Dendritic cell treated with granulocyte-macrophage colony-stimulating factor and Interleukin-4, amounts not matched to agents 40 ng/mL and 50 ng/mL, for 4 days (primary cell): ENCODE measurements at regions not wholly inside any gene's neighbourhood (a gene's known extent, or its start where the extent isn't known, plus 50 kb on each side); places are given as distances from the start of the nearest gene placed in this dataset.

ENCODE experiments used
- H3K27ac Mint-ChIP-seq: one replicate; pipeline ENCODE4 v1.8.0; 2022; ENCODE audit warnings: mild to moderate bottlenecking, mixed read lengths
- H3K27me3 Mint-ChIP-seq: one replicate; pipeline ENCODE4 v1.8.0; 2022; ENCODE audit warnings: mild to moderate bottlenecking, mixed read lengths
- H3K36me3 Mint-ChIP-seq: one replicate; pipeline ENCODE4 v1.8.0; 2022; ENCODE audit warnings: low read depth, mixed read lengths
- H3K4me1 Mint-ChIP-seq: one replicate; pipeline ENCODE4 v1.8.0; 2022; ENCODE audit warnings: low read depth, mixed read lengths
- H3K4me3 Mint-ChIP-seq: one replicate; pipeline ENCODE4 v1.8.0; 2022; ENCODE audit warnings: mild to moderate bottlenecking, moderate library complexity, mixed read lengths
- H3K9me3 Mint-ChIP-seq: one replicate; pipeline ENCODE4 v1.8.0; 2022; ENCODE audit warnings: mixed read lengths
- intact Hi-C: fragments of 100-400 bp; cut with micrococcal nuclease; formaldehyde crosslinking; loops from one replicate; pipeline ENCODE4 v1.15.0; 2022

GRCh38 chr6:125552819-125553218 lies 196.6 kb upstream of the HEY2 start:
- H3K9me3 Mint-ChIP-seq = no peaks in the 10 kb centered on the region
- H3K4me3 Mint-ChIP-seq = no peak overlapping the region
- H3K27me3 Mint-ChIP-seq = no peaks in the 10 kb centered on the region
- H3K27ac Mint-ChIP-seq = no peak overlapping the region
- no peaks in the 10 kb centered on the region for H3K4me1 Mint-ChIP-seq
- intact Hi-C loops = no loop called here
- H3K36me3 Mint-ChIP-seq = no peaks in the 10 kb centered on the region

- no peak overlapping the region for H3K27ac Mint-ChIP-seq
- H3K4me1 Mint-ChIP-seq = no peaks in the 10 kb centered on the region
Measured at GRCh38 chr6:125554456-125554855, 195.0 kb upstream of the HEY2 start.

DNA sequence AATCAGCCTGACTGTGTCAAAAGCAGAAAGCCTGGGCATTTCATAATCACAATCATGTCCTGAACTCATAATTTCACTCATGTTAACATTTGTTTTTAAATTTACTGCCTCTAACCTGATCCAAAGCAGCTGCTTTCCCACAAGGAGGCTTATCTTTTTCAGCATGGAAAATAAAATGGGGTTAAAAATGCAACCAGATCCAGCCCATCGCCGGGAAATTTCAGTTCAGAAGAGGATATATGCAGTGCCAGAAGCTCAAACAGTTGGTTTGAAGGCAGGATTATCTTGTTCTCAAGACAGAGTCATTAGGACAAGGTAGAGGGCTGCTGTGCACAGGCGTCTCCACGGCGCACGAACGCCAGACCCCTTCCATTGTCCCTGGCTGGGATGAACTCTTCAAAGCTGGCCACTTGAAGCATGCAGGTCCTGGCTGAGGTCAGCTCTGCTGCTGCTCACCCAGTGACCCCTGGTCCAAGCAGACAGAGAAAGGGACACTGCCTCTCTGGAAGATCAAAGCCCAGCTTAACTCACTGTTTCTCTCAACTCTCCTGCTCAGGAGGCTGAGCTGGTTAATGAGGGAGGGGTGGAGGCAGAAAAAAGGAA lies 191.1 kb upstream of the HEY2 start:
- H3K36me3 Mint-ChIP-seq = no peaks in the 10 kb centered on the region
- intact Hi-C loops = no loop called here
- H3K27ac Mint-ChIP-seq = no peak overlapping the region
- no peaks in the 10 kb centered on the region for H3K4me1 Mint-ChIP-seq
- no peaks in the 10 kb centered on the region for H3K9me3 Mint-ChIP-seq
- H3K27me3 Mint-ChIP-seq = no peaks in the 10 kb centered on the region
- no peak overlapping the region for H3K4me3 Mint-ChIP-seq

More at GRCh38 chr6:125554456-125554855, 195.0 kb upstream of the HEY2 start:
- H3K36me3 Mint-ChIP-seq = no peaks in the 10 kb centered on the region
- intact Hi-C loops = no loop called here
- no peaks in the 10 kb centered on the region for H3K9me3 Mint-ChIP-seq
- H3K4me3 Mint-ChIP-seq = no peak overlapping the region
- H3K27me3 Mint-ChIP-seq = no peaks in the 10 kb centered on the region

GRCh38 chr6:125558907-125559306 lies 190.5 kb upstream of the HEY2 start:
- Mint-ChIP-seq H3K27ac (no peak overlapping the region), H3K9me3 (no peaks in the 10 kb centered on the region), H3K36me3 (no peaks in the 10 kb centered on the region), H3K27me3 (no peaks in the 10 kb centered on the region), H3K4me1 (no peaks in the 10 kb centered on the region), H3K4me3 (no peak overlapping the region)
- intact Hi-C loops = no loop called here

GRCh38 chr6:125562156-125562555 lies 187.3 kb upstream of the HEY2 start:
- Mint-ChIP-seq H3K4me3 (no peak overlapping the region), H3K9me3 (no peaks in the 10 kb centered on the region), H3K4me1 (no peaks in the 10 kb centered on the region), H3K27ac (no peak overlapping the region), H3K27me3 (peaks cover 2% of the 10 kb centered on the region), H3K36me3 (no peaks in the 10 kb centered on the region)
- intact Hi-C loops = no loop called here

- Mint-ChIP-seq H3K9me3 (no peaks in the 10 kb centered on the region), H3K4me1 (no peaks in the 10 kb centered on the region), H3K4me3 (no peak overlapping the region), H3K27me3 (peaks cover 2% of the 10 kb centered on the region), H3K27ac (no peak overlapping the region), H3K36me3 (no peaks in the 10 kb centered on the region)
- intact Hi-C loops = no loop called here
Measured at GRCh38 chr6:125564941-125565340, 184.5 kb upstream of the HEY2 start.

DNA sequence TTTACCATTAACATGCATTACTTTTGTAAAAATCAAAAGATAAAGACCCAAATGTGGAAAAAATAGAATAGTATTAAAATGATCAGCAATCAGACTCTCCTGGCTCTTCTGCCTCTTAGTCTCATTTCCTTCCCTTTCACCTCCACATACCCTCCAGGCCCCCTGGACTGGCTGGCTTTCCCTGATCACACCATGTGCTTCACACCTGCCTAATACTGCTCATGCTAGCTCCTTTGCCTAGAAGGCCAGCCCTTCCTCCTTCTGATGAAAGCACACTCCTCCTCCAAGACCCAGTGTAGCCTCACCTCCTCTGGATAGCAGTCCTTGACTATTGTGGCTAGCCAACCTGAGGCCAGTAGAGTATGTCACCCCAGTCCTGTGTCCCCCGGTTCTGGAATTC lies 182.0 kb upstream of the HEY2 start:
- Mint-ChIP-seq H3K9me3 (no peaks in the 10 kb centered on the region), H3K27ac (no peak overlapping the region), H3K36me3 (no peaks in the 10 kb centered on the region), H3K27me3 (peaks cover 2% of the 10 kb centered on the region), H3K4me1 (no peaks in the 10 kb centered on the region), H3K4me3 (no peak overlapping the region)
- intact Hi-C loops = no loop called here

- intact Hi-C loops = no loop called here
Measured at GRCh38 chr6:125568609-125569008, 180.8 kb upstream of the HEY2 start.

DNA sequence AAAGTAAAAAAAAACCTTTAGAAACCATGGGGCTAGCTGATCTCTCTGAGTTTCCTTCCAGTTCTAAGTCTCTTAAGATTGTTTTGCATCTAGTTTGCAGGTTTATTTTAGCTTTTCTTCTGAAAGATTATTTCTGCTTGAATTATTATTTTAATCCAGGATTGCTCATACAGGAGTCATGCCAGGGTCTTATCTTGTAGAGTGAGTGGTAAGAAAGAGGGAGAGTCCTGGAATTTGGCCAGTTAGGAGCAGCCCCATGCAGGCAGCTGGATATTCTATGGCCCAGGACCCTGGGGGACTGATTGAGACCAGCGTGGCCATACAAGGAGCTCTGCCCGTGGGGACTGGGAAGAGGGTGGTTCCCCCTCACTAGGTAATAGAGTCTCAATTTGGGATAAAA lies 178.9 kb upstream of the HEY2 start:
- Mint-ChIP-seq H3K27ac (no peak overlapping the region), H3K4me3 (no peak overlapping the region), H3K27me3 (no peaks in the 10 kb centered on the region), H3K9me3 (no peaks in the 10 kb centered on the region), H3K36me3 (no peaks in the 10 kb centered on the region), H3K4me1 (no peaks in the 10 kb centered on the region)
- intact Hi-C loops = no loop called here

More at GRCh38 chr6:125568609-125569008, 180.8 kb upstream of the HEY2 start:
- H3K27me3 Mint-ChIP-seq = peaks cover 2% of the 10 kb centered on the region
- no peaks in the 10 kb centered on the region for H3K36me3 Mint-ChIP-seq
- no peaks in the 10 kb centered on the region for H3K9me3 Mint-ChIP-seq
- no peak overlapping the region for H3K27ac Mint-ChIP-seq
- H3K4me3 Mint-ChIP-seq = no peak overlapping the region
- no peaks in the 10 kb centered on the region for H3K4me1 Mint-ChIP-seq

GRCh38 chr6:125571207-125571755 lies 178.2 kb upstream of the HEY2 start:
- intact Hi-C loops = no loop called here
- Mint-ChIP-seq H3K9me3 (no peaks in the 10 kb centered on the region), H3K27me3 (no peaks in the 10 kb centered on the region), H3K4me3 (no peak overlapping the region), H3K4me1 (no peaks in the 10 kb centered on the region), H3K36me3 (no peaks in the 10 kb centered on the region), H3K27ac (no peak overlapping the region)

- Mint-ChIP-seq H3K4me3 (no peak overlapping the region), H3K36me3 (no peaks in the 10 kb centered on the region), H3K9me3 (no peaks in the 10 kb centered on the region), H3K4me1 (no peaks in the 10 kb centered on the region), H3K27ac (no peak overlapping the region), H3K27me3 (no peaks in the 10 kb centered on the region)
- intact Hi-C loops = no loop called here
Measured at GRCh38 chr6:125574604-125575003, 174.8 kb upstream of the HEY2 start.

- intact Hi-C loops = no loop called here
- H3K27ac Mint-ChIP-seq = no peak overlapping the region
- no peaks in the 10 kb centered on the region for H3K27me3 Mint-ChIP-seq
- no peak overlapping the region for H3K4me3 Mint-ChIP-seq
- no peaks in the 10 kb centered on the region for H3K4me1 Mint-ChIP-seq
- H3K9me3 Mint-ChIP-seq = no peaks in the 10 kb centered on the region
- H3K36me3 Mint-ChIP-seq = no peaks in the 10 kb centered on the region
Measured at GRCh38 chr6:125577124-125577662, 172.2 kb upstream of the HEY2 start.

DNA sequence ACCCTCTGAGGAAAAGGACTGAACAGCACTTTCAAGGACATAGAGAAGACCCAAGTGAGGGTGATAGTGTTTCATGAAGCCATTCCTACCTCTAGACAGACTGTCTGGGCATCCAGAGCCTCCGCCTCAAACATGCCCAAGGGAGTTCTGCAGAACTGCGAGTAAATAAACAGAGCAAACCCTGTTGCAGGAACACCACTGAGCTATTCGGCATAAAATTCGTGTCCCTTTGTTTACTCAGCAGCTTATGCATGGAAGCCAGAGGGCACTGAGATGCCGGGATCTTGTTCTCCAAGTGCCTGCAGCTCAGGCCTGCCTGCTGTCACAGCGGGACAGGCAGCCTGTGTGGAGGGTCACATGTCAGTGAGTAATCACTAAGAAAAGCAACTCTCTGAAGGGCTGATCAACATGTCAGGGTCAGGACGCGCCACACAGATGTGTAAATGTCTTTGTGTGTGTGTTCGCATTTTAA lies 164.9 kb upstream of the HEY2 start:
- Mint-ChIP-seq H3K4me1 (no peaks in the 10 kb centered on the region), H3K9me3 (no peaks in the 10 kb centered on the region), H3K36me3 (no peaks in the 10 kb centered on the region), H3K4me3 (no peak overlapping the region), H3K27me3 (no peaks in the 10 kb centered on the region), H3K27ac (no peak overlapping the region)
- intact Hi-C loops = no loop called here

- no peaks in the 10 kb centered on the region for H3K4me1 Mint-ChIP-seq
- H3K27ac Mint-ChIP-seq = no peak overlapping the region
- H3K27me3 Mint-ChIP-seq = no peaks in the 10 kb centered on the region
- no peaks in the 10 kb centered on the region for H3K9me3 Mint-ChIP-seq
- no peak overlapping the region for H3K4me3 Mint-ChIP-seq
- intact Hi-C loops = no loop called here
- H3K36me3 Mint-ChIP-seq = no peaks in the 10 kb centered on the region
Measured at GRCh38 chr6:125585470-125585869, 164.0 kb upstream of the HEY2 start.

- Mint-ChIP-seq H3K36me3 (no peaks in the 10 kb centered on the region), H3K4me3 (no peak overlapping the region), H3K27ac (no peak overlapping the region)
Measured at GRCh38 chr6:125586074-125586473, 163.4 kb upstream of the HEY2 start.

More at GRCh38 chr6:125586074-125586473, 163.4 kb upstream of the HEY2 start:
- no peaks in the 10 kb centered on the region for H3K9me3 Mint-ChIP-seq
- intact Hi-C loops = no loop called here
- H3K4me1 Mint-ChIP-seq = no peaks in the 10 kb centered on the region
- no peaks in the 10 kb centered on the region for H3K27me3 Mint-ChIP-seq
